GM23338 (cell line): ENCODE measurements at regions not wholly inside any gene's neighbourhood (a gene's known extent, or its start where the extent isn't known, plus 50 kb on each side); places are given as distances from the start of the nearest gene placed in this dataset.

ENCODE experiments used
- ATAC-seq: fragments of 200-7000 bp; cut with Tn5 transposase; 3 replicates; pipeline ENCODE4 v1.9.1; 2020
- DNase-seq: peaks from one replicate; pipeline ENCODE4 v3.0.0-alpha.2; 2015; ENCODE audit warnings: low spot score
- H2AFZ ChIP-seq: fragments of 200-600 bp; sonication (generic); 2 replicates; pipeline ENCODE4 v1.8.0; 2016; ENCODE audit warnings: antibody characterized with exemption, mild to moderate bottlenecking, moderate library complexity
- H3F3A ChIP-seq: fragments of 200-600 bp; sonication (generic); replicated peaks from 2 replicates; pipeline ENCODE4 v1.8.0; 2017; ENCODE audit warnings: antibody characterized with exemption, mixed run types, low read depth
- H3K27ac ChIP-seq: fragments of 200-600 bp; sonication (generic); 2 replicates; pipeline ENCODE4 v1.6.1; 2016; ENCODE audit warnings: low read depth
- H3K27me3 ChIP-seq: fragments of 200-600 bp; sonication (generic); 2 replicates; pipeline ENCODE4 v1.8.0; 2016; ENCODE audit warnings: mild to moderate bottlenecking, mixed run types, moderate library complexity; ENCODE audit not compliant: insufficient read depth
- H3K36me3 ChIP-seq: fragments of 200-600 bp; sonication (generic); 2 replicates; pipeline ENCODE4 v1.8.0; 2016; ENCODE audit warnings: mild to moderate bottlenecking; ENCODE audit not compliant: insufficient read depth
- H3K4me1 ChIP-seq: fragments of 200-600 bp; sonication (generic); 2 replicates; pipeline ENCODE4 v1.8.0; 2016; ENCODE audit warnings: mild to moderate bottlenecking, moderate library complexity; ENCODE audit not compliant: insufficient read depth
- H3K4me2 ChIP-seq: fragments of 200-600 bp; sonication (generic); 2 replicates; pipeline ENCODE4 v1.7.1; 2017; ENCODE audit warnings: mixed run types
- H3K4me3 ChIP-seq: fragments of 200-600 bp; sonication (generic); 2 replicates; pipeline ENCODE4 v1.6.1; 2016; ENCODE audit warnings: mixed run types
- H3K79me2 ChIP-seq: fragments of 200-600 bp; sonication (generic); replicated peaks from 2 replicates; pipeline ENCODE4 v1.8.0; 2017; ENCODE audit warnings: mild to moderate bottlenecking; ENCODE audit not compliant: insufficient read depth
- H3K9me2 ChIP-seq: fragments of 200-600 bp; sonication (generic); 2 replicates; pipeline ENCODE4 v1.8.0; 2017; ENCODE audit not compliant: insufficient read depth
- H4K20me1 ChIP-seq: fragments of 200-600 bp; sonication (generic); replicated peaks from 2 replicates; pipeline ENCODE4 v1.8.0; 2017; ENCODE audit warnings: mild to moderate bottlenecking; ENCODE audit not compliant: insufficient read depth
- H3K27ac Mint-ChIP-seq: 2 replicates; pipeline ENCODE4 v1.8.0; 2020; ENCODE audit warnings: inconsistent platforms, mild to moderate bottlenecking, moderate library complexity, mixed read lengths
- H3K27me3 Mint-ChIP-seq: 3 replicates; pipeline ENCODE4 v1.8.0; 2022; ENCODE audit warnings: low read depth, mild to moderate bottlenecking, moderate library complexity, mixed read lengths, inconsistent platforms; ENCODE audit not compliant: insufficient read depth, poor library complexity
- H3K36me3 Mint-ChIP-seq: 3 replicates; pipeline ENCODE4 v1.8.0; 2021; ENCODE audit warnings: low read depth, mild to moderate bottlenecking, inconsistent platforms, moderate library complexity, mixed read lengths
- H3K4me1 Mint-ChIP-seq: 3 replicates; pipeline ENCODE4 v1.8.0; 2020; ENCODE audit warnings: mild to moderate bottlenecking, inconsistent platforms, mixed read lengths
- H3K4me3 Mint-ChIP-seq: 3 replicates; pipeline ENCODE4 v1.8.0; 2021; ENCODE audit warnings: moderate library complexity, mild to moderate bottlenecking, inconsistent platforms, mixed read lengths
- H3K9me3 Mint-ChIP-seq: 3 replicates; pipeline ENCODE4 v1.8.0; 2020; ENCODE audit warnings: moderate library complexity, mild to moderate bottlenecking, inconsistent platforms, mixed read lengths
- CTCF ChIP-seq, 2 experiments: fragments of 200-600 bp in 1 of 2; sonication (generic) in 1 of 2; conservative IDR thresholded peaks; 2 replicates each; pipeline versions ENCODE4 v1.5.1 to v1.6.1; 2016 to 2017; ENCODE audit warnings: antibody characterized with exemption in 2 of 2, low read depth in 2 of 2, mild to moderate bottlenecking in 2 of 2, moderate library complexity in 1 of 2
- EZH2 ChIP-seq: fragments of 200-600 bp; sonication (generic); IDR thresholded peaks from one replicate; pipeline ENCODE4 v1.8.0; 2017; ENCODE audit warnings: antibody characterized with exemption, mild to moderate bottlenecking, low read depth; ENCODE audit not compliant: unreplicated experiment
- JUNB ChIP-seq: IDR thresholded peaks from one replicate; pipeline ENCODE4 v1.6.1; 2016; ENCODE audit warnings: antibody characterized with exemption; ENCODE audit not compliant: unreplicated experiment
- NANOG ChIP-seq: IDR thresholded peaks from 2 replicates; pipeline ENCODE4 v1.6.1; 2016; ENCODE audit warnings: antibody characterized with exemption, borderline replicate concordance
- REST ChIP-seq: IDR thresholded peaks from one replicate; pipeline ENCODE4 v1.6.1; 2018; ENCODE audit warnings: antibody characterized with exemption; ENCODE audit not compliant: unreplicated experiment
- ZNF114 ChIP-seq: fragments of 250-450 bp; sonication (Bioruptor Pico); IDR thresholded peaks from 2 replicates; pipeline ENCODE4 v1.5.0; 2020; ENCODE audit warnings: mild to moderate bottlenecking, moderate library complexity
- ZNF331 ChIP-seq: fragments of 250-450 bp; sonication (Bioruptor Pico); IDR thresholded peaks from 2 replicates; pipeline ENCODE4 v1.5.0; 2020; ENCODE audit warnings: low read depth, mild to moderate bottlenecking, moderate library complexity
- ZNF462 ChIP-seq: fragments of 250-450 bp; sonication (Bioruptor Pico); IDR thresholded peaks from 2 replicates; pipeline ENCODE4 v1.5.0; 2020; ENCODE audit warnings: mild to moderate bottlenecking, moderate library complexity

DNA sequence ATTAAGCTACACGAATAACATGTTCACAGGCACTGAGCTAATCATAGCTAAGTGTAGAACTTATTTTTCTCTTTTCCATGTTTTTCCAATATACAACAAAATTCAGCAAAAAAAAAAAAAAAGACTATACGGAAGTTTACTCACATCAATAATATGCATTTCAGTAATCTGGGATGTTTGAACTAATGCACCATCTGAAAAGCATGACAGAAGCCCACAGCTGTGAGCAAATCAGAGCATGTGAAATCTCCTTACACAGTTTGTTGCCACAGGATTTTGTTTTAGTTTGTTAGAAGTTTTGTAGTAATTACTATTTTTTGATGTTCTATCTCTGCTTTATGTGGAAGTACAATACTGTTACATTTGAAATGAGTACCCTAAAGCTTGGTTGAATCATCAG lies 1051.7 kb downstream of the TTLL7 start:
- H4K20me1 ChIP-seq = no peaks in the 10 kb centered on the region
- DNase-seq (no peak), ATAC-seq (no peak)
- Mint-ChIP-seq H3K4me3 (no peak overlapping the region), H3K36me3 (no peaks in the 10 kb centered on the region), H3K27me3 (no peaks in the 10 kb centered on the region), H3K27ac (no peak overlapping the region), H3K9me3 (no peaks in the 10 kb centered on the region), H3K4me1 (no peaks in the 10 kb centered on the region)
- no peaks in the 10 kb centered on the region for H3K79me2 ChIP-seq
- no peak for TF ChIP-seq ZNF331
- TF ChIP-seq EZH2 = no peak
- TF ChIP-seq CTCF (conservative IDR thresholded peaks at IDR 0.05; ENCODE audit: low read depth in 2 of 2) = no peak
- TF ChIP-seq JUNB = no peak
- TF ChIP-seq NANOG = no peak
- no peak for TF ChIP-seq ZNF462
- no peak for TF ChIP-seq ZNF114 (CRISPR knock-in tag)
- TF ChIP-seq REST = no peak
- H2AFZ ChIP-seq = no peak overlapping the region
- no peaks in the 10 kb centered on the region for H3K27me3 ChIP-seq
- H3K4me1 ChIP-seq = no peaks in the 10 kb centered on the region
- no peaks in the 10 kb centered on the region for H3K9me2 ChIP-seq
- H3K27ac ChIP-seq = no peak overlapping the region
- no peaks in the 10 kb centered on the region for H3F3A ChIP-seq
- H3K36me3 ChIP-seq = no peaks in the 10 kb centered on the region
- no peak overlapping the region for H3K4me2 ChIP-seq
- H3K4me3 ChIP-seq = no peak overlapping the region
